K562 (cell line): ENCODE measurements at regions not wholly inside any gene's neighbourhood (a gene's known extent, or its start where the extent isn't known, plus 50 kb on each side); places are given as distances from the start of the nearest gene placed in this dataset.

ENCODE experiments used
- BRD9 ChIP-seq: fragments of 450-650 bp; IDR thresholded peaks from 2 replicates; pipeline ENCODE4 v1.6.1; 2018; ENCODE audit warnings: low read depth; ENCODE audit not compliant: partially characterized antibody
- PHF8 ChIP-seq: fragments of 200-600 bp; sonication (generic); IDR thresholded peaks from 2 replicates; pipeline ENCODE4 v1.6.1; 2012; ENCODE audit warnings: mixed run types, mild to moderate bottlenecking, inconsistent platforms, low read length, moderate library complexity, borderline replicate concordance
- POLR3A ChIP-seq: IDR thresholded peaks from 2 replicates; pipeline ENCODE4 v1.6.1; 2011; ENCODE audit warnings: borderline replicate concordance, mild to moderate bottlenecking, moderate library complexity; ENCODE audit not compliant: insufficient read length, insufficient read depth; ENCODE audit errors: extremely low read depth
- TOE1 ChIP-seq, 2 experiments: fragments of 450-650 bp in 1 of 2; sonication (generic) in 1 of 2; formaldehyde crosslinking in 1 of 2; IDR thresholded peaks; 2 replicates each; pipeline versions ENCODE4 v1.7.1 to v1.8.0; 2016 to 2022; ENCODE audit warnings: borderline replicate concordance in 2 of 2, mild to moderate bottlenecking in 2 of 2, antibody characterized with exemption in 1 of 2, inconsistent platforms in 1 of 2, low read depth in 1 of 2, missing genetic modification reagents in 1 of 2, moderate library complexity in 1 of 2
- ZKSCAN1 ChIP-seq: fragments of 150-350 bp; IDR thresholded peaks from 2 replicates; pipeline ENCODE4 v1.6.1; 2016; ENCODE audit warnings: low read depth, low read length
- ZNF76 ChIP-seq: fragments of 250-450 bp; sonication (Bioruptor Pico); IDR thresholded peaks from 2 replicates; pipeline ENCODE4 v1.4.0; 2020; ENCODE audit warnings: mild to moderate bottlenecking, moderate library complexity, borderline replicate concordance
- TF ChIP-seq, protein P1 (sequence below), 2 experiments: fragments of 450-650 bp; formaldehyde crosslinking in 1 of 2; IDR thresholded peaks; 2 replicates each; pipeline versions ENCODE4 v1.4.0 to v1.6.1; 2014 to 2020; ENCODE audit warnings: mild to moderate bottlenecking in 2 of 2, borderline replicate concordance in 1 of 2, low read depth in 1 of 2

DNA sequence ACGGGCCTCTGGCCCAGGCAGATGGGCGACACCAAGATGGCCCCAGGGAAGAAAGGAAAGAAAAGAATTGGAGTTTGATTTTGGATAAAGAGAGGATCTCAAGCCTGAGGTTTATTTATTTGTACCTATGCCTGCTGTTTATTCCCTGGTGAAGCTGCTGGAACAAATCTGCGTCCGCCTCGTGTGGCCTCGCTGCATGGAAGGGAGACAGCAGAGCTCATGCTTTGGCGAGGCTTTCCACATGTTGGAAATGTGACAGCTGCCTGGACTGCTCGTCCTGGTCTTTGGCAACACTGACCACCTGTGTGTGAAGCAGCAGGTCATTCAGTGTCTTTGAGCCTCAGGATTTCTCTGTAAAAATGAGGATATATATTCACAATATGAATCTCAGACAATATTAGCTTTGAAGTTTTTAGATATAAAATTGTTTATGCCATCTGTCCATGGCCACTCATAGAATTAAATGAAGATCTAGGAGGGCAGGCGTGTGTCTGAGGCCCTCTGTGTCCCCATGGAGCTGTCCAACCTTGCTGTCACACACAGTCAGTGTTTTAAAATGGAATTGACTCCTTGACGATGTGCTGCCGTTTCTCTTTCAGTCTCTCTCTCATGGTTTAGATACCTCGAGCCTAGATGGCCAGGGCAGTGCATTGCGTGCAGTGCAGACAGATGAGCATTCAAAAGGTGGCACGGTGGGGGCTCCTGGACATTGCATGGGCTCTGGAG, 94.3 kb downstream of the SOCS6 start (continued):
- TF ChIP-seq, protein P1, sequence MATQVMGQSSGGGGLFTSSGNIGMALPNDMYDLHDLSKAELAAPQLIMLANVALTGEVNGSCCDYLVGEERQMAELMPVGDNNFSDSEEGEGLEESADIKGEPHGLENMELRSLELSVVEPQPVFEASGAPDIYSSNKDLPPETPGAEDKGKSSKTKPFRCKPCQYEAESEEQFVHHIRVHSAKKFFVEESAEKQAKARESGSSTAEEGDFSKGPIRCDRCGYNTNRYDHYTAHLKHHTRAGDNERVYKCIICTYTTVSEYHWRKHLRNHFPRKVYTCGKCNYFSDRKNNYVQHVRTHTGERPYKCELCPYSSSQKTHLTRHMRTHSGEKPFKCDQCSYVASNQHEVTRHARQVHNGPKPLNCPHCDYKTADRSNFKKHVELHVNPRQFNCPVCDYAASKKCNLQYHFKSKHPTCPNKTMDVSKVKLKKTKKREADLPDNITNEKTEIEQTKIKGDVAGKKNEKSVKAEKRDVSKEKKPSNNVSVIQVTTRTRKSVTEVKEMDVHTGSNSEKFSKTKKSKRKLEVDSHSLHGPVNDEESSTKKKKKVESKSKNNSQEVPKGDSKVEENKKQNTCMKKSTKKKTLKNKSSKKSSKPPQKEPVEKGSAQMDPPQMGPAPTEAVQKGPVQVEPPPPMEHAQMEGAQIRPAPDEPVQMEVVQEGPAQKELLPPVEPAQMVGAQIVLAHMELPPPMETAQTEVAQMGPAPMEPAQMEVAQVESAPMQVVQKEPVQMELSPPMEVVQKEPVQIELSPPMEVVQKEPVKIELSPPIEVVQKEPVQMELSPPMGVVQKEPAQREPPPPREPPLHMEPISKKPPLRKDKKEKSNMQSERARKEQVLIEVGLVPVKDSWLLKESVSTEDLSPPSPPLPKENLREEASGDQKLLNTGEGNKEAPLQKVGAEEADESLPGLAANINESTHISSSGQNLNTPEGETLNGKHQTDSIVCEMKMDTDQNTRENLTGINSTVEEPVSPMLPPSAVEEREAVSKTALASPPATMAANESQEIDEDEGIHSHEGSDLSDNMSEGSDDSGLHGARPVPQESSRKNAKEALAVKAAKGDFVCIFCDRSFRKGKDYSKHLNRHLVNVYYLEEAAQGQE (IDR thresholded peaks at IDR 0.05; ENCODE audit: borderline replicate concordance), result 0 out of 2 replicates have a peak, but pooled peaks have one; percentile 20
- TF ChIP-seq, protein P1 (CRISPR knock-in tag; IDR thresholded peaks at IDR 0.05; ENCODE audit: low read depth), result no peak
- TF ChIP-seq TOE1 (IDR thresholded peaks at IDR 0.05; ENCODE audit: borderline replicate concordance), result no peak
- TF ChIP-seq TOE1 (CRISPR knock-in tag; IDR thresholded peaks at IDR 0.05; ENCODE audit: borderline replicate concordance, low read depth), result no peak
- no peak for TF ChIP-seq BRD9
- TF ChIP-seq ZKSCAN1, result peak; percentile 33; the same call in 1 of the 2 replicates
- TF ChIP-seq POLR3A, result no peak
- TF ChIP-seq ZNF76 (CRISPR knock-in tag), result no peak
- TF ChIP-seq PHF8, result no peak
